ENCODE measurements at regions not wholly inside any gene's neighbourhood (a gene's known extent, or its start where the extent isn't known, plus 50 kb on each side); places are given as distances from the start of the nearest gene placed in this dataset.

GRCh38 chr7:115135146-115135545, 213.3 kb downstream of the MDFIC start:
- peaks cover 23 to 28% of the 10 kb centered on the region in 2 donors for H3K4me1 Mint-ChIP-seq
- ATAC-seq (no peak), DNase-seq (no peak)
- no peaks in the 10 kb centered on the region for H3K9me3 ChIP-seq (ENCODE audit: control insufficient read depth, insufficient read depth, low read length)
- intact Hi-C loops (cut with micrococcal nuclease): no loop called here
- no peak overlapping the region for H3K4me3 ChIP-seq (ENCODE audit: low read length)
- H3K4me1 ChIP-seq (ENCODE audit: control insufficient read depth, insufficient read depth, low read length): peaks cover 2% of the 10 kb centered on the region
- no peak overlapping the region for H3K27ac Mint-ChIP-seq
- H3K27ac ChIP-seq (ENCODE audit: low read length): no peak overlapping the region
- H3K36me3 Mint-ChIP-seq: no peaks in the 10 kb centered on the region
- H3K9me3 Mint-ChIP-seq: peaks cover 3% of the 10 kb centered on the region in 2 donors
- no peaks in the 10 kb centered on the region for H3K27me3 ChIP-seq (ENCODE audit: control insufficient read depth, insufficient read depth, low read length)
- no peaks in the 10 kb centered on the region for H3K27me3 Mint-ChIP-seq (ENCODE audit: low read depth in 2 of 2)
- no peak overlapping the region for H3K4me3 Mint-ChIP-seq
- no peaks in the 10 kb centered on the region for H3K36me3 ChIP-seq (ENCODE audit: control insufficient read depth, insufficient read depth, low read length)
- 16% methylated on average over 4 of the region's 4 CpGs for WGBS (ENCODE audit: insufficient coverage)
- TF ChIP-seq, protein P1, sequence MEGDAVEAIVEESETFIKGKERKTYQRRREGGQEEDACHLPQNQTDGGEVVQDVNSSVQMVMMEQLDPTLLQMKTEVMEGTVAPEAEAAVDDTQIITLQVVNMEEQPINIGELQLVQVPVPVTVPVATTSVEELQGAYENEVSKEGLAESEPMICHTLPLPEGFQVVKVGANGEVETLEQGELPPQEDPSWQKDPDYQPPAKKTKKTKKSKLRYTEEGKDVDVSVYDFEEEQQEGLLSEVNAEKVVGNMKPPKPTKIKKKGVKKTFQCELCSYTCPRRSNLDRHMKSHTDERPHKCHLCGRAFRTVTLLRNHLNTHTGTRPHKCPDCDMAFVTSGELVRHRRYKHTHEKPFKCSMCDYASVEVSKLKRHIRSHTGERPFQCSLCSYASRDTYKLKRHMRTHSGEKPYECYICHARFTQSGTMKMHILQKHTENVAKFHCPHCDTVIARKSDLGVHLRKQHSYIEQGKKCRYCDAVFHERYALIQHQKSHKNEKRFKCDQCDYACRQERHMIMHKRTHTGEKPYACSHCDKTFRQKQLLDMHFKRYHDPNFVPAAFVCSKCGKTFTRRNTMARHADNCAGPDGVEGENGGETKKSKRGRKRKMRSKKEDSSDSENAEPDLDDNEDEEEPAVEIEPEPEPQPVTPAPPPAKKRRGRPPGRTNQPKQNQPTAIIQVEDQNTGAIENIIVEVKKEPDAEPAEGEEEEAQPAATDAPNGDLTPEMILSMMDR (IDR thresholded peaks at IDR 0.05): no peak

GRCh38 chr7:115133248-115133647, 211.4 kb downstream of the MDFIC start:
- peaks cover 3% of the 10 kb centered on the region in 2 donors for H3K9me3 Mint-ChIP-seq
- TF ChIP-seq, protein P1 (IDR thresholded peaks at IDR 0.05): no peak
- Histone ChIP-seq H3K27me3 (ENCODE audit: control insufficient read depth, insufficient read depth, low read length) (no peaks in the 10 kb centered on the region), H3K9me3 (ENCODE audit: control insufficient read depth, insufficient read depth, low read length) (no peaks in the 10 kb centered on the region), H3K4me1 (ENCODE audit: control insufficient read depth, insufficient read depth, low read length) (peaks cover 2% of the 10 kb centered on the region), H3K27ac (ENCODE audit: low read length) (no peak overlapping the region), H3K36me3 (ENCODE audit: control insufficient read depth, insufficient read depth, low read length) (no peaks in the 10 kb centered on the region), H3K4me3 (ENCODE audit: low read length) (no peak overlapping the region)
- intact Hi-C loops (cut with micrococcal nuclease): no loop called here
- 97% methylated on average over 5 of the region's 5 CpGs for WGBS (ENCODE audit: insufficient coverage)
- no peak overlapping the region for H3K4me3 Mint-ChIP-seq
- H3K36me3 Mint-ChIP-seq: no peaks in the 10 kb centered on the region
- DNase-seq (no peak), ATAC-seq (no peak)
- H3K27ac Mint-ChIP-seq: no peak overlapping the region
- no peaks in the 10 kb centered on the region for H3K27me3 Mint-ChIP-seq (ENCODE audit: low read depth in 2 of 2)
- peaks cover 23 to 28% of the 10 kb centered on the region in 2 donors for H3K4me1 Mint-ChIP-seq

- H3K9me3 ChIP-seq (ENCODE audit: control insufficient read depth, insufficient read depth, low read length): no peaks in the 10 kb centered on the region
- no peaks in the 10 kb centered on the region for H3K27me3 ChIP-seq (ENCODE audit: control insufficient read depth, insufficient read depth, low read length)
- Mint-ChIP-seq H3K36me3 (no peaks in the 10 kb centered on the region), H3K9me3 (peaks cover 3% of the 10 kb centered on the region in 2 donors), H3K4me1 (peaks cover 21 to 23% of the 10 kb centered on the region in 2 donors), H3K27me3 (ENCODE audit: low read depth in 2 of 2) (no peaks in the 10 kb centered on the region), H3K4me3 (no peak overlapping the region), H3K27ac (no peak overlapping the region)
- ATAC-seq (no peak), DNase-seq (no peak)
- no peaks in the 10 kb centered on the region for H3K36me3 ChIP-seq (ENCODE audit: control insufficient read depth, insufficient read depth, low read length)
- H3K27ac ChIP-seq (ENCODE audit: low read length): no peak overlapping the region
- TF ChIP-seq, protein P1 (IDR thresholded peaks at IDR 0.05): no peak
- H3K4me1 ChIP-seq (ENCODE audit: control insufficient read depth, insufficient read depth, low read length): peaks cover 2% of the 10 kb centered on the region
- intact Hi-C loops (cut with micrococcal nuclease): no loop called here
- WGBS (ENCODE audit: insufficient coverage): 86% methylated on average over 1 of the region's 1 CpG
- H3K4me3 ChIP-seq (ENCODE audit: low read length): no peak overlapping the region
Observed at GRCh38 chr7:115132096-115132495, 210.2 kb downstream of the MDFIC start.

DNA sequence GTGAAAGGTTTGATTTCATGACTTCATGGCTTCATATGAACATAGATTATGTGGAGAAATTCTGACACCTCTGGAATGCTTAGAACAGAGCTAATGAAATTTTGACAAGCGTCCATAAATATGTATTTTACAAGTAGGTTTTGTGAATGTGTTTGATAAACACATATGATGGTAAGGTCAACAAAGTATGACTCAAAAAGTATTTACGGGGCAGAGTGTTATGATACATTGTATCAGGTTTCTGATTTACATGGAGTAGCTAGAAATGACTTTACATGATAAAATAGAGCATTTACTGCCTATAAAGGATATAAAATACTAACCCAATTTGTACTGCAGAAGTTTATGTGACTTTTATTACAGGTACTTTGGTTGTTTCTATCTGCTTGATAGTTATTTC, 206.3 kb downstream of the MDFIC start:
- Mint-ChIP-seq H3K9me3 (peaks cover under 1% of the 10 kb centered on the region in 2 donors), H3K36me3 (no peaks in the 10 kb centered on the region), H3K4me1 (peaks cover 0 to under 1% of the 10 kb centered on the region in 2 donors), H3K4me3 (no peak overlapping the region), H3K27ac (no peak overlapping the region), H3K27me3 (ENCODE audit: low read depth in 2 of 2) (no peaks in the 10 kb centered on the region)
- Histone ChIP-seq H3K4me3 (ENCODE audit: low read length) (no peak overlapping the region), H3K4me1 (ENCODE audit: control insufficient read depth, insufficient read depth, low read length) (no peaks in the 10 kb centered on the region), H3K27me3 (ENCODE audit: control insufficient read depth, insufficient read depth, low read length) (no peaks in the 10 kb centered on the region), H3K27ac (ENCODE audit: low read length) (no peak overlapping the region), H3K36me3 (ENCODE audit: control insufficient read depth, insufficient read depth, low read length) (no peaks in the 10 kb centered on the region), H3K9me3 (ENCODE audit: control insufficient read depth, insufficient read depth, low read length) (no peaks in the 10 kb centered on the region)
- DNase-seq: no peak
- ATAC-seq: no peak
- intact Hi-C loops (cut with micrococcal nuclease): no loop called here
- WGBS (ENCODE audit: insufficient coverage): 92% methylated on average over 1 of the region's 2 CpGs
- TF ChIP-seq, protein P1 (IDR thresholded peaks at IDR 0.05): no peak

All from natural killer cell (primary cell).